GM12878 (cell line): ENCODE measurements at regions not wholly inside any gene's neighbourhood (a gene's known extent, or its start where the extent isn't known, plus 50 kb on each side); places are given as distances from the start of the nearest gene placed in this dataset.

ENCODE experiments used
- ATAC-seq: fragments of 200-7000 bp; cut with Tn5 transposase; 3 replicates; pipeline ENCODE4 v1.9.1; 2020; ENCODE audit warnings: mild to moderate bottlenecking, moderate library complexity
- BruUV-seq: library from RNA; stranded (reverse); fragments of 400-500 nt; replicated peaks from 2 replicates; lab custom pipeline; 2021; lab: Mats Ljungman, UMichigan
- CTCF ChIA-PET: fragments of 300-600 bp; sonication (Branson Sonifier 250); formaldehyde crosslinking; extraction: SDS; loops from one replicate; lab custom pipeline; 2021; ENCODE audit warnings: inconsistent platforms; lab: Yijun Ruan, JAX
- POLR2A ChIA-PET: fragments of 350-600 bp; formaldehyde crosslinking; extraction: SDS; loops from one replicate; lab custom pipeline; 2021; ENCODE audit warnings: inconsistent platforms; lab: Charles Lee
- RAD21 ChIA-PET: fragments of 300-600 bp; sonication (Branson Sonifier 250); formaldehyde crosslinking; loops from one replicate; lab custom pipeline; 2023; ENCODE audit warnings: antibody characterized with exemption; ENCODE audit not compliant: unreplicated experiment; lab: Charles Lee
- SMC1A ChIA-PET: fragments of 300-600 bp; sonication (Branson Sonifier 250); formaldehyde crosslinking; loops from one replicate; lab custom pipeline; 2023; ENCODE audit not compliant: unreplicated experiment, uncharacterized antibody; lab: Charles Lee
- DNase-seq: peaks from one replicate; pipeline ENCODE4 v3.0.0-alpha.2; 2011; ENCODE audit warnings: low read depth, low spot score
- FAIRE-seq: peaks from 3 replicates; lab custom pipeline; 2011; peaks lifted over from hg19 to GRCh38; lab: Jason Lieb, UNC
- H2AFZ ChIP-seq: 2 replicates; pipeline ENCODE4 v1.6.0; 2011; ENCODE audit warnings: low read depth, low read length, control low read depth; ENCODE audit not compliant: control insufficient read depth
- H3K27ac ChIP-seq: 2 replicates; pipeline ENCODE4 v1.5.1; 2011; ENCODE audit warnings: control low read depth; ENCODE audit not compliant: control insufficient read depth, insufficient read depth
- H3K27me3 ChIP-seq, 2 experiments: replicated peaks in 1 of 2; 2 replicates each; pipeline versions ENCODE4 v1.6.0 to v1.6.1; 2011; ENCODE audit warnings: low read length in 1 of 2; ENCODE audit not compliant: control insufficient read depth in 2 of 2, insufficient read depth in 2 of 2
- H3K36me3 ChIP-seq, 2 experiments: 2 replicates each; pipeline ENCODE4 v1.5.1; 2011; ENCODE audit warnings: low read length in 1 of 2; ENCODE audit not compliant: control insufficient read depth in 2 of 2, insufficient read depth in 2 of 2
- H3K4me1 ChIP-seq: 2 replicates; pipeline ENCODE4 v1.6.1; 2011; ENCODE audit warnings: mild to moderate bottlenecking, low read length, moderate library complexity, mixed read lengths; ENCODE audit not compliant: control insufficient read depth, insufficient read depth
- H3K4me2 ChIP-seq: 2 replicates; pipeline ENCODE4 v1.6.0; 2011; ENCODE audit warnings: control low read depth; ENCODE audit not compliant: control insufficient read depth, insufficient read depth
- H3K4me3 ChIP-seq: fragments of 200-600 bp; sonication (generic); 2 replicates; pipeline ENCODE4 v1.5.1; 2016
- H3K79me2 ChIP-seq: 2 replicates; pipeline ENCODE4 v1.6.0; 2011; ENCODE audit warnings: low read length; ENCODE audit not compliant: control insufficient read depth, insufficient read depth
- H3K9ac ChIP-seq: 2 replicates; pipeline ENCODE4 v1.8.0; 2011; ENCODE audit warnings: low read length, control low read depth, mixed read lengths; ENCODE audit not compliant: control insufficient read depth, insufficient read depth
- H3K9me3 ChIP-seq: replicated peaks from 3 replicates; pipeline ENCODE4 v1.5.1; 2011; ENCODE audit warnings: mild to moderate bottlenecking, low read length; ENCODE audit not compliant: control insufficient read depth, insufficient read depth
- H4K20me1 ChIP-seq: 2 replicates; pipeline ENCODE4 v1.6.0; 2011; ENCODE audit not compliant: control insufficient read depth, insufficient read depth
- E2F8 ChIP-seq: fragments of 450-650 bp; IDR thresholded peaks from 2 replicates; pipeline ENCODE4 v1.6.1; 2018; ENCODE audit warnings: mild to moderate bottlenecking, low read depth, moderate library complexity; ENCODE audit not compliant: partially characterized antibody
- HDGF ChIP-seq: fragments of 450-650 bp; IDR thresholded peaks from 2 replicates; pipeline ENCODE4 v1.6.1; 2016; ENCODE audit warnings: antibody characterized with exemption
- IKZF2 ChIP-seq, 2 experiments: fragments of 450-650 bp; IDR thresholded peaks; 2 replicates each; pipeline ENCODE4 v1.6.1; 2017; ENCODE audit warnings: mild to moderate bottlenecking in 2 of 2, moderate library complexity in 2 of 2
- KDM1A ChIP-seq: fragments of 200-600 bp; sonication (generic); IDR thresholded peaks from 2 replicates; pipeline ENCODE4 v1.6.1; 2016; ENCODE audit warnings: borderline replicate concordance
- PML ChIP-seq: IDR thresholded peaks from 2 replicates; pipeline ENCODE4 v1.6.1; 2012; ENCODE audit warnings: low read length, inconsistent platforms
- POLR2AphosphoS2 ChIP-seq: IDR thresholded peaks from 2 replicates; pipeline ENCODE4 v1.6.1; 2011; ENCODE audit warnings: low read depth, mild to moderate bottlenecking, low read length, improper control_type of control experiment, moderate library complexity
- REST ChIP-seq: IDR thresholded peaks from 2 replicates; pipeline ENCODE4 v1.6.1; 2012; ENCODE audit warnings: mild to moderate bottlenecking, low read depth, low read length
- RFX5 ChIP-seq: IDR thresholded peaks from 2 replicates; pipeline ENCODE4 v1.6.1; 2011; ENCODE audit warnings: low read depth, low read length, improper control_type of control experiment
- SMC3 ChIP-seq: IDR thresholded peaks from 2 replicates; pipeline ENCODE4 v1.6.1; 2011; ENCODE audit warnings: low read length, improper control_type of control experiment, borderline replicate concordance
- SP1 ChIP-seq: IDR thresholded peaks from one replicate; pipeline ENCODE4 v1.6.1; 2011; ENCODE audit warnings: low read depth, low read length
- SUPT20H ChIP-seq: IDR thresholded peaks from 2 replicates; pipeline ENCODE4 v1.6.1; 2011; ENCODE audit warnings: low read depth, mild to moderate bottlenecking, low read length, moderate library complexity, borderline replicate concordance; ENCODE audit not compliant: control insufficient read depth
- TBL1XR1 ChIP-seq: IDR thresholded peaks from 2 replicates; pipeline ENCODE4 v1.6.1; 2012; ENCODE audit warnings: low read depth, low read length, improper control_type of control experiment
- WGBS: methylation state at CpG from one replicate; pipeline ENCODE4 v1.1.6; 2016; ENCODE audit warnings: low lambda C conversion rate; ENCODE audit not compliant: insufficient replicate concordance, insufficient coverage; ENCODE audit errors: missing lambda C conversion rate; 5-methylcytosine and 5-hydroxymethylcytosine counted together
- in situ Hi-C: fragments of 300-500 bp; cut with MboI; formaldehyde crosslinking; loops from 9 replicates; pipeline ENCODE4 v1.14.3; 2018; ENCODE audit warnings: mixed read lengths
- intact Hi-C: fragments of 100-400 bp; cut with micrococcal nuclease; formaldehyde crosslinking; loops from one replicate; pipeline ENCODE4 v1.14.2; 2022; ENCODE audit not compliant: unreplicated experiment

- POLR2A ChIA-PET, result no interaction called here
- in situ Hi-C loops, result no loop called here
- H4K20me1 ChIP-seq, result no peaks in the 10 kb centered on the region
- no peaks in the 10 kb centered on the region for H3K4me1 ChIP-seq
- TF ChIP-seq RFX5, result no peak
- TF ChIP-seq, all 136 proteins: peak for 0
- Histone ChIP-seq H3K27ac (no peak overlapping the region), H2AFZ (no peak overlapping the region), H3K36me3 (no peaks in the 10 kb centered on the region), H3K9ac (no peak overlapping the region), H3K79me2 (no peaks in the 10 kb centered on the region), H3K4me3 (no peak overlapping the region), H3K4me2 (no peak overlapping the region), H3K9me3 (no peaks in the 10 kb centered on the region), H3K27me3 (no peaks in the 10 kb centered on the region)
- intact Hi-C loops, result loop anchor here (5.0 to 10.0 kb wide), 4 partner anchors 255 to 1575 kb away; no protein-coding TSS in a partner anchor
- ATAC-seq, result no peak
- no peak for FAIRE-seq
- RAD21 ChIA-PET, result interaction anchor here (1.2 kb wide), 1 partner anchor 9 kb away, joined by 5 read pairs; no protein-coding TSS in a partner anchor
- no TSS peak for BruUV-seq
- no peak for DNase-seq
- SMC1A ChIA-PET, result interaction anchor here (0.8 kb wide), 1 partner anchor 117 kb away, joined by 3 read pairs; no protein-coding TSS in a partner anchor
- WGBS, result 0% methylated on average over 1 of the region's 1 CpG
- CTCF ChIA-PET, result interaction anchor here (0.6 to 1.1 kb wide), 4 partner anchors 9 to 125 kb away, joined by 3 to 4 read pairs (median 4); no protein-coding TSS in a partner anchor
Measured at GRCh38 chr20:9969626-9970025, 65.2 kb upstream of the ANKEF1 start.

DNA sequence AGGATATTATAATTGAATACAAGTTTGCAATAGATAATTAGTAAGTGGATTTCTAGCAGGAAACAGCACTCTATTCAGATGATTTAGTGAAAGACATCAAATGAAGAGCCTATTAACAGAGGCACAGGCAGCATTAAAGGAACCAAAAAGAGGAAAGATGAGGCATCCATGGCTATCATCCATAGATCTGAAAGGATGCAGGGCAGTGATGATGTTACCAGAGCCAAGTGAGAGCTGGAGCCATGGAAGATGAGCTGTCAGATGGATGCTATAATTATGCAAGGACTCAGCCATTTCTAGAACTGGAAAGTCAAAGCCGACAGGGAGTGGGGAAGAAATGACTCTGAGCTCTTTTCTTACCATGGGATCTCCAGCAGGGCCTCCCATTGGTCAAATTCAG lies 66.8 kb upstream of the ANKEF1 start:
- 0% methylated on average over 1 of the region's 1 CpG for WGBS
- no peaks in the 10 kb centered on the region for H4K20me1 ChIP-seq
- H3K4me1 ChIP-seq, result no peaks in the 10 kb centered on the region
- no TSS peak for BruUV-seq
- H3K27me3 ChIP-seq, result no peaks in the 10 kb centered on the region
- in situ Hi-C loops (no loop called here), intact Hi-C loops (loop anchor here (5.0 kb wide), 1 partner anchor 351 kb away; no protein-coding TSS in a partner anchor)
- no peak overlapping the region for H3K4me3 ChIP-seq
- ChIA-PET RAD21 (interaction anchor here (1.4 kb wide), 1 partner anchor 10 kb away, joined by 3 read pairs; no protein-coding TSS in a partner anchor), POLR2A (no interaction called here), SMC1A (interaction anchor here (1.2 kb wide), 1 partner anchor 13 kb away, joined by 3 read pairs; no protein-coding TSS in a partner anchor), CTCF (interaction anchor here (1.5 kb wide), 1 partner anchor 10 kb away, joined by 4 read pairs; no protein-coding TSS in a partner anchor)
- H3K27ac ChIP-seq, result no peak overlapping the region
- H3K79me2 ChIP-seq, result no peaks in the 10 kb centered on the region
- DNase-seq (no peak), FAIRE-seq (no peak), ATAC-seq (no peak)
- H3K9ac ChIP-seq, result no peak overlapping the region
- no peak overlapping the region for H2AFZ ChIP-seq
- no peak overlapping the region for H3K4me2 ChIP-seq
- H3K36me3 ChIP-seq, result no peaks in the 10 kb centered on the region
- H3K9me3 ChIP-seq, result no peaks in the 10 kb centered on the region
- TF ChIP-seq SP1 (no peak), IKZF2 (IDR thresholded peaks at IDR 0.05) (no peak), E2F8 (no peak), SUPT20H (no peak), HDGF (no peak), REST (no peak), POLR2AphosphoS2 (no peak), SMC3 (no peak), PML (no peak), KDM1A (no peak), TBL1XR1 (no peak)
